Smooth muscle cell (in vitro differentiated cells): ENCODE measurements at regions not wholly inside any gene's neighbourhood (a gene's known extent, or its start where the extent isn't known, plus 50 kb on each side); places are given as distances from the start of the nearest gene placed in this dataset.
A peak's percentile ranks its signal among the peaks of the same experiment; 100 is the strongest.

Experiments used
- DNase-seq: peaks from one replicate; lab custom pipeline; 2025; ENCODE audit not compliant: unreplicated experiment; lab: John Stamatoyannopoulos, UW
- H2AFZ ChIP-seq: fragments of 200-600 bp; sonication (generic); 2 replicates; pipeline ENCODE4 v1.6.0; 2016; ENCODE audit warnings: antibody characterized with exemption, low read depth, mild to moderate bottlenecking
- H3F3A ChIP-seq: fragments of 200-600 bp; sonication (generic); 2 replicates; pipeline ENCODE4 v1.6.0; 2017; ENCODE audit warnings: antibody characterized with exemption, low read depth
- H3K27ac ChIP-seq: fragments of 200-600 bp; sonication (generic); 2 replicates; pipeline ENCODE4 v1.5.1; 2016; ENCODE audit warnings: low read depth, mild to moderate bottlenecking
- H3K27me3 ChIP-seq: fragments of 200-600 bp; sonication (generic); 2 replicates; pipeline ENCODE4 v1.6.1; 2016; ENCODE audit warnings: low read depth, mild to moderate bottlenecking
- H3K36me3 ChIP-seq: fragments of 200-600 bp; sonication (generic); 2 replicates; pipeline ENCODE4 v1.5.1; 2016; ENCODE audit warnings: low read depth
- H3K4me1 ChIP-seq: fragments of 200-600 bp; sonication (generic); 2 replicates; pipeline ENCODE4 v1.5.1; 2016; ENCODE audit warnings: low read depth
- H3K4me2 ChIP-seq: fragments of 200-600 bp; sonication (generic); 2 replicates; pipeline ENCODE4 v1.6.0; 2016; ENCODE audit warnings: mild to moderate bottlenecking
- H3K4me3 ChIP-seq: fragments of 200-600 bp; sonication (generic); 2 replicates; pipeline ENCODE4 v1.5.1; 2016; ENCODE audit warnings: mild to moderate bottlenecking
- H3K79me2 ChIP-seq: fragments of 200-600 bp; sonication (generic); 2 replicates; pipeline ENCODE4 v1.6.0; 2016; ENCODE audit warnings: low read depth, mild to moderate bottlenecking
- H3K9ac ChIP-seq: fragments of 200-600 bp; sonication (generic); 2 replicates; pipeline ENCODE4 v1.6.0; 2016; ENCODE audit warnings: low read depth
- H3K9me3 ChIP-seq: fragments of 200-600 bp; sonication (generic); replicated peaks from 2 replicates; pipeline ENCODE4 v1.5.1; 2016; ENCODE audit warnings: low read depth
- H4K20me1 ChIP-seq: fragments of 200-600 bp; sonication (generic); 2 replicates; pipeline ENCODE4 v1.6.0; 2016; ENCODE audit warnings: low read depth
- CTCF ChIP-seq: fragments of 200-600 bp; sonication (generic); IDR thresholded peaks from 2 replicates; pipeline ENCODE4 v1.5.1; 2017; ENCODE audit warnings: borderline replicate concordance, mild to moderate bottlenecking, antibody characterized with exemption; ENCODE audit not compliant: insufficient read depth, poor library complexity, severe bottlenecking
- WGBS: methylation state at CpG from one replicate; pipeline ENCODE4 v1.1.7; 2016; ENCODE audit warnings: low lambda C conversion rate; 5-methylcytosine and 5-hydroxymethylcytosine counted together

- Histone ChIP-seq H3K9ac (no peak overlapping the region), H2AFZ (no peak overlapping the region), H3K27ac (no peak overlapping the region), H3K4me1 (peaks cover 7% of the 10 kb centered on the region), H3F3A (peaks cover 3% of the 10 kb centered on the region), H3K9me3 (no peaks in the 10 kb centered on the region), H3K4me3 (no peak overlapping the region), H3K4me2 (peak overlapping the region; percentile 1), H3K27me3 (no peaks in the 10 kb centered on the region), H3K79me2 (no peaks in the 10 kb centered on the region), H3K36me3 (no peaks in the 10 kb centered on the region), H4K20me1 (no peaks in the 10 kb centered on the region)
- 51% methylated on average over 6 of the region's 6 CpGs for WGBS
- no peak for DNase-seq
- TF ChIP-seq CTCF = no peak
These were observed 487.2 kb downstream of the BCL11A start for GRCh38 chr2:60066096-60066839.

- Histone ChIP-seq H3K4me2 (peak overlapping the region; percentile 16), H3K9me3 (no peaks in the 10 kb centered on the region), H4K20me1 (no peaks in the 10 kb centered on the region), H3K9ac (no peak overlapping the region), H3K79me2 (no peaks in the 10 kb centered on the region), H3K4me1 (peaks cover 7% of the 10 kb centered on the region), H2AFZ (no peak overlapping the region), H3K27ac (no peak overlapping the region), H3K4me3 (no peak overlapping the region), H3K27me3 (no peaks in the 10 kb centered on the region), H3F3A (peaks cover 3% of the 10 kb centered on the region), H3K36me3 (no peaks in the 10 kb centered on the region)
- no peak for TF ChIP-seq CTCF
- 12% methylated on average over 7 of the region's 7 CpGs for WGBS
- DNase-seq = no peak
These were observed 488.6 kb downstream of the BCL11A start for GRCh38 chr2:60064687-60065389.

- Histone ChIP-seq H3K79me2 (no peaks in the 10 kb centered on the region), H3K27me3 (no peaks in the 10 kb centered on the region), H3K27ac (no peak overlapping the region), H3K4me2 (no peak overlapping the region), H3K36me3 (no peaks in the 10 kb centered on the region), H3K4me1 (no peaks in the 10 kb centered on the region), H3K9me3 (no peaks in the 10 kb centered on the region), H3K9ac (no peak overlapping the region), H2AFZ (no peak overlapping the region), H4K20me1 (no peaks in the 10 kb centered on the region), H3F3A (no peaks in the 10 kb centered on the region), H3K4me3 (no peak overlapping the region)
- WGBS = 90% methylated on average over 6 of the region's 6 CpGs
- no peak for TF ChIP-seq CTCF
- no peak for DNase-seq
These were observed 494.7 kb downstream of the BCL11A start for GRCh38 chr2:60058781-60059180.
